HG02973 (cell line): ENCODE measurements at regions not wholly inside any gene's neighbourhood (a gene's known extent, or its start where the extent isn't known, plus 50 kb on each side); places are given as distances from the start of the nearest gene placed in this dataset.

Experiments
- ATAC-seq: cut with Tn5 transposase; IDR thresholded peaks from one replicate; pipeline ENCODE4 v1.9.1; 2021; ENCODE audit warnings: moderate library complexity; ENCODE audit not compliant: unreplicated experiment

DNA sequence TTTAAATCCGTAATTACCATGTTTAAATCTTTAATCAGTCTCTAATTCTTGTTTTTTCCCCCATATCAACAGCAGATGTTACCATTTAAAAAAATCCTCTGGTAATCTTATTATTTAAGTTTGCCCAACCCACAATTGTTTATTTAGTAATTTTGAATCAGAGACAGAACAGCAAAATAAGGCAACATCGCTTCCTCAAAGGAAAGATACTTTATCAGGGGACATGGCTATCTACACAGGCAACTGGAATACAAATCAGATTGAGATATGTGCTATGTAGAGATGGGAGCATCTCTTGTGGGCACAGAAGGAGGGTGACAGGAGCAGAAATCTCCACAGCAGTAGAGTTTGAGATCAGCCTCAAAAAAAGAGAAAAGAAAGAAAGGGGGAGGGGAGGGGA is 674.4 kb downstream of the SEMA5A start:
- ATAC-seq: no peak

GRCh38 chr5:8875722-8876121 is 670.2 kb downstream of the SEMA5A start:
- ATAC-seq: no peak

DNA sequence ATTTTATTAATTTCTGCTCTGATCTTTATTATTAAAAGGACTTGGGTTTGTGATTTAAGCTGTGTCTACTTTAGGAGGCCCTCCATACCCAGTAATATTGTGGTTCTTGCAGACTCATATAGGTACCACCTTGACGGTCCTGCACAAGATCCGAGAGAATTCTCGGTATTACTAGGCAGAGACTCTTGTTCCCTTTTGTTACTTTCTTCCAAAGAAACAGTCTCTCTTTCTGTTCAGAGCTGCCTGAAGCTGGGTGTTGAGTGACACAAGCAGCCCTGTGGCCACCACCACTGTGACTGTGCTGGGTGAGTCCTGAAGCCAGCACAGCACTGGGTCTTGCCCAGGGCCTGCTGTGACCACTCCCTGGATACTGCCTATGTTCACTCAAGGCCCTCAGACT is 666.6 kb downstream of the SEMA5A start:
- peak; percentile 76 for ATAC-seq

- no peak for ATAC-seq
These were observed 661.8 kb downstream of the SEMA5A start for GRCh38 chr5:8884029-8884428.

DNA sequence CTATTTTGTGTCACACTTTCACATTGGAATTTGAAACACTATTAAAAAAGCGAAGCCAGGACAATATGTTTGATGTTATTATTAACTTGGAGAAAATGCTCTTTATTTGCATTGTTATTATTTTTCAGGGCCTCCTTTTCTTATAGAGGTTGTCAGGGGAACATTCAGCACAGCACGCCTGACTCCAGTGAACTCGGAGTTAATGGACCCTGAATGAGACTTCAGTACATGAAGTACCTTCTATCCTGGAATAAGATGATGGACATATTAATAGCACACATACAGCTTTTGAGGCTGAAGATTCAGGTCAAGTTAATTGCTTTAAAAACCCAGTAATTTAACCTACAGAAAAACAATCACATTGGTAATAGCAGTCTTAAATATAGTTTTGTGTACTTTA is 652.9 kb downstream of the SEMA5A start:
- ATAC-seq: no peak

DNA sequence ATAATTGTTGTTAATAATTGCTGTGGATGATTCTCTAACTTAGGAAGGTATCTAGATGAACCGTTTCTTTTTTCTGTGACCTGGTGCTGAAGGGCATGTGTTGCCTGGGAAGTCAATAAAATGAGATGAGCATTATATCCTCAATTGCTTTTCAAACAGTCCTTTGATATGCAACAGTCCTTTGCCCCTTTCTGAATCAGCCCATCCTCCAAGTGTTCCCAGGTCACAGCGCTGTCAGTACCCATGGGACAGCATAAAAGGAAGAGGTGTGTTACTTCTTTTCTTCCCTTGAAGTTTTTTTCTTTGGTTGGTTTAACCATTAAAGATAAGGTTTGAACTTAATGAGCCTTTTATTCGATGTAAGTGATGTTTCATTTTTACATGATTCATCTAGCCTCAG is 651.8 kb downstream of the SEMA5A start:
- no peak for ATAC-seq

GRCh38 chr5:8895062-8895461 is 650.8 kb downstream of the SEMA5A start:
- no peak for ATAC-seq

DNA sequence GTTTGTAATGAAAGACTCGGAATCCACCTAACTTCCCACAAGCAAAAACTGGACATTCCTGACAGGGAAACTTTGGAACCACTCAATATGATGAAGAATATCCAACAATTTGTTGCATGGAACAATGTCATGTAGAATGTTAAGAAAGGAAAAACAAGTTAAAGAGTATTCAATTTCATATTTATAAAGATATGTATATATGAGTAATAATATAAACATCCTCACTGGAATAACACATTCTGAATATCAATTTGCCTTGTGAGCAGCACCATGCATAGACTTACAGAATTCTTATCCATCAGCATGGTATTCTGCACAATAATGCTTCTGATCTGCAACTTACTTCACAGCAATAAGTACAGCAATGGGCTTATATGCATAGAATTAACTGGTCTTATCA is 650.3 kb downstream of the SEMA5A start:
- ATAC-seq: no peak

GRCh38 chr5:8897316-8897715 is 648.6 kb downstream of the SEMA5A start:
- no peak for ATAC-seq

GRCh38 chr5:8905021-8905420 is 640.9 kb downstream of the SEMA5A start:
- ATAC-seq: no peak

DNA sequence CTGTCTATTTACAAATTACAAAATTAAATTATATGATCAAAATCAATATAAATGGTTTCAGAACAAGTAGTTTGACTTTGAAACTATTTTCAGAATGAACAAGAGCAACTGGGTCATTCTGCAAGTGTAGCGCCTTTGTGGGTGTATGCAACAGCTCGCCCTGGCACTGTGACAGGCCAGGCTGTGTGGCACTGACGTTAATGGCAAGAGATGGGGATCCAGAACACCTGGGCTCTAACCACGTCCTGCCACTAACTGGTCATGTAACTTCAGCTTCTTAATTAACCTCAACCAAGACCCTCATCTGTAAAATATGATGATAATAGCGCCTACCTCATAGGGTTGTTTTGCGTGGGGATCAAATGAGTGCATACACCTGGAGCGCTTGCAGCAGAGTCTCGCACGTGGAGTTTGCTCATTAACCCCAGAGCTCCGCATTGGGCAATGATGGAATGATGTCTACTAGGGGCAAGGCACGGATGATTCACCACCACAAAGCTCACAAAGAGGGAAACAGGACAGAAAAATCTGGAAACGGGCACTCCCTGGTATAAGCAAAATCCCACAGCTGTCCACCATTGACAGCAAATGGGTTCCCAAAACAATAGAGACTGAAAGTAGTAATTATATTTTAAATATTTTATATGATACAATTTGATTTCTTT is 639.4 kb downstream of the SEMA5A start:
- ATAC-seq: no peak

DNA sequence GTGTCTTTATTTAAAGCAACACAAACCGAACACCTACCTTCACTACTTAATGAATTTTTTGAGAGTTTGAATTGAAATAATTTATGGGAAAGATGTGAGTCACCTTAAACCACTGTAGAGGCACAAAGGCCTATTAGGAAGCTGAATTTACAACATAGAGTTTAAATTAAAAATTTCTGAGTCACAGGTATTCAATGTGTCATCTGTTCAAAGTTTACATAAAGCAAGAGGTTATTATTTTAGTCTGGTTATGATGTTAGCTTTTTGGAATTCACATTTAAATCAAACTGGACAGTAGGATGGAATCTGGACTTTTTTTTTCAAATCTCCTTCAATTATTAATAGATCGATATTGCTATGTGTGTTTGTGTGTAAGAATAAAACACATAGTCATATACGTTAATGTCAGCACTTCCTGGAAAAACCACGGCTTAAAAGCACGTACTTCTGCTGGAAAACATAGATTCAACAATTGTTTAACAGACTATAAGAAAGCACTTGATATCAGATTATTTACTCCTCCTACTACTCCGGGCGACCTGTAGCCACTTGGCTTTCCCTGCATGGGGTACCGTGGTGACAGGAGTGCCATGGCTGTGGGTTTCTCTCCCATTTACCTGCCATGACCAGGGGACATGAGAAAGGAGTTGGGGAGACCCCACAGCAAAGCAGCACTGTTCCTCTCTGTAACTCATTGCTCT is 638.6 kb downstream of the SEMA5A start:
- ATAC-seq: no peak

DNA sequence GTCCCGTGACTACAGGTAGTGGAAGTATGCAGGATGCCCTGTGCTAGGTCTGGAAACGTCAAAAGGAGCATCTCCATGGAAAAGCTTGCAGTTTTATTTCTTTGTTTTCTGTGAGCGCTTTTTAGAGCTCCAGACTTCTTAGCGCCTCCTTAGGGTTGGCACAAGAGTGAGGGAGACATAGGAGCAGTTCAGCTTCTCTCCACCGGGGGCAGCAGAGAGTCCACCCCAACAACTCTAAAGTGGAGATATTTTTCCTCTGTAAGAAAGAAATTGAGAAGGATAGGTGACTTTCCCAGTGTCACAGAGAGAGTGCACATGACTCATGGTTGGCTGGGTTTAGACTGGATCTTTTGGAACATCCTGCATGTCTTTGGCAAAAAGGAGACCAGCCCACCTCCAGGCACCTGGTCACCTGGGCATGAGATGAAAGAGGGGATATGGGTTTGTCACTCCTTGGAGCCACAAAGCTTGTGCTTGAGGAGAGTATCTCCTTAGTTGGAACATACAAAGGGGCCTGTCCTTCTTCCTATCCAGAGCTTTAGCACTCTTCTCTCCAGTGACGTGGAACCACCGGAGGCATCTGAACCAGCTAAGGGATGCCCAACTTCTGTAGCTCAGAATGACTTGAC is 637.7 kb downstream of the SEMA5A start:
- ATAC-seq: peak; percentile 58

GRCh38 chr5:8912106-8912505 is 633.8 kb downstream of the SEMA5A start:
- ATAC-seq: no peak

DNA sequence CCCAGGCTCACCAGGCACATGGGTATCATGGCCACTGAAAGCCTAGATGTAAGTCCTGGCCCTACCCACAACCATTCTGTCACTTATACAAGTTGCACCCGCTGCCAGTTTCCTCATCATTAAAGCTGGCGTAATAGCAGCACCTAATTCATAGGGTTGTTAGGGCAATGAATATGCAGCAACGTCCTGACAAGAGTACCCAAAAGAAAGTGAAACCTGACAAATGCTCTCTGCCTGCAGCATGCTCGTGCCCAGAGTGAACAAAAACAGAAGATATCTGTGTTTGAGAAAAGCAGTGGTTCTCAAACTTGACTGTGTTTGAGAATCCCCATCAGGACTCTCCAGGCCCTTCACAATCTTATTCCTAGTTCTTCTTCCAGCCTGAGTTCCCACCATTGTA is 632.4 kb downstream of the SEMA5A start:
- ATAC-seq: no peak

- ATAC-seq: no peak
These were observed 626.8 kb downstream of the SEMA5A start for GRCh38 chr5:8919096-8919495.

- ATAC-seq: no peak
These were observed 622.3 kb downstream of the SEMA5A start for GRCh38 chr5:8923526-8923925.

GRCh38 chr5:8924054-8924793 is 621.7 kb downstream of the SEMA5A start:
- no peak for ATAC-seq

DNA sequence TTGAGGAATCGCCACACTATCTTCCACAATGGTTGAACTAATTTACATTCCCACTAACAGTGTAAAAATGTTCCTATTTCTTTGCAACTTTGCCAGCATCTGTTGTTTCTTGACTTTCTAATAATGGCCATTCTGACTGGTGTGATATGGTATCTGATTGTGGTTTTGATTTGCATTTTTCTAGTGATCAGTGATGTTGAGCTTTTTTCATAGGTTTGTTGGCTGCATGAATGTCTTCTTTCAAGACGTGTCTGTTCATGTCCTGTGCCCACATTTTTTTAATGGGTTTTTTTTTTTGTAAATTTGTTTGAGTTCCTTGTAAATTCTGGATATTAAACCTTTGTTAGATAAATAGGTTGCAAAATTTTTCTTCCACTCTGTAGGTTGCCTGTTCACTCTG is 615.9 kb downstream of the SEMA5A start:
- ATAC-seq: no peak

DNA sequence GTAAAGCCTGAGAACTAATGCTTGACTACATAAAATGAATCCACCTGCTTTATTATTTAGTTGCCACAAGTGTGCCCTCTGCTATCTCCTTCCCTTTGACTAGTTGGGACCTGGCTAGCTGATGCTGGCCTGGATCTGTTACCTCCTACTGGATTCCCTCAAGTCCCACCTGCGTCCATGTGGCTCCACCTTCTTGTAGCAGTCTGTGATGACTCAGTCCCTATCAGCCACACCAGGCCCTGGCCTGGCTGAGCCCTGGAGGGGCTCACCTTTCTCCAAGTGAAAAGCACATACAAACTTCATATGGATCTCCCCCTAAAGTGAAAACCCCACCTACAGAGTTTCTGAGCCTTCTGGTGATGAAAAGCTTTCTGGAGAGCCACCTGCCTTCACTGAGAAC is 611.4 kb downstream of the SEMA5A start:
- no peak for ATAC-seq

- no peak for ATAC-seq
These were observed 604.9 kb downstream of the SEMA5A start for GRCh38 chr5:8940934-8941333.

DNA sequence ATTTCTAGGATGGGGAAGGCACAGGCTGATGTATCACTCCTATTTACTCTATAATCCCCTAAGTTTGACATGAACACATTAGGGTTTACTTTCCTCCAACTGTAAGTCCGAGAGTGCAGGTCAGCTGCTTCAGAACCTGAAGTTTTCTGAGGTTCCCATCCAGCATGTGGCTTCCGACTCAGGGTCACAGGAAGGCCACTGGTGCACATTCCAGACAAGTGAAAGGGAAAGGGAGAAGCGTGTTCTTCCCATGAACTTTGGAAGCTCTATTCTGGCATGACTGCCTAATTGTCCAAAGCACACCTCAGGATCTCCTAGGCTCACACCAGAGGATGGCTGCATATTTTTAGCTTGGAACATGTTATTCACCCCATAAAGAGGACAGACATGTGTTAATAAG is 602.6 kb downstream of the SEMA5A start:
- ATAC-seq: no peak
